GM12878 (cell line): ENCODE measurements at regions not wholly inside any gene's neighbourhood (a gene's known extent, or its start where the extent isn't known, plus 50 kb on each side); places are given as distances from the start of the nearest gene placed in this dataset.

Source experiments
- JUNB ChIP-seq: IDR thresholded peaks from 2 replicates; pipeline ENCODE4 v1.6.1; 2016; ENCODE audit warnings: antibody characterized with exemption, mild to moderate bottlenecking
- MEF2A ChIP-seq: IDR thresholded peaks from 2 replicates; pipeline ENCODE4 v1.6.1; 2011; ENCODE audit warnings: low read depth, mild to moderate bottlenecking, low read length, moderate library complexity; ENCODE audit not compliant: insufficient read depth
- NFXL1 ChIP-seq: fragments of 450-650 bp; IDR thresholded peaks from 2 replicates; pipeline ENCODE4 v1.6.1; 2017; ENCODE audit warnings: antibody characterized with exemption, mild to moderate bottlenecking, borderline replicate concordance
- NFYA ChIP-seq: IDR thresholded peaks from 2 replicates; pipeline ENCODE4 v1.6.1; 2011; ENCODE audit warnings: low read depth, mild to moderate bottlenecking, low read length, improper control_type of control experiment, borderline replicate concordance
- PML ChIP-seq: IDR thresholded peaks from 2 replicates; pipeline ENCODE4 v1.6.1; 2012; ENCODE audit warnings: low read length, inconsistent platforms
- RELB ChIP-seq: fragments of 450-650 bp; IDR thresholded peaks from 2 replicates; pipeline ENCODE4 v1.6.1; 2017; ENCODE audit warnings: low read depth, mild to moderate bottlenecking, moderate library complexity
- STAT3 ChIP-seq: IDR thresholded peaks from 2 replicates; pipeline ENCODE4 v1.6.1; 2011; ENCODE audit warnings: low read depth, low read length, improper control_type of control experiment
- TF ChIP-seq, protein P1 (sequence below): IDR thresholded peaks from 2 replicates; pipeline ENCODE4 v1.6.1; 2012; ENCODE audit warnings: improper control_type of control experiment, low read depth, low read length; ENCODE audit not compliant: insufficient replicate concordance
- TF ChIP-seq, protein P2 (sequence below): fragments of 450-650 bp; formaldehyde crosslinking; IDR thresholded peaks from 2 replicates; pipeline ENCODE4 v1.5.0; 2022; ENCODE audit warnings: mild to moderate bottlenecking, missing genetic modification characterization

DNA sequence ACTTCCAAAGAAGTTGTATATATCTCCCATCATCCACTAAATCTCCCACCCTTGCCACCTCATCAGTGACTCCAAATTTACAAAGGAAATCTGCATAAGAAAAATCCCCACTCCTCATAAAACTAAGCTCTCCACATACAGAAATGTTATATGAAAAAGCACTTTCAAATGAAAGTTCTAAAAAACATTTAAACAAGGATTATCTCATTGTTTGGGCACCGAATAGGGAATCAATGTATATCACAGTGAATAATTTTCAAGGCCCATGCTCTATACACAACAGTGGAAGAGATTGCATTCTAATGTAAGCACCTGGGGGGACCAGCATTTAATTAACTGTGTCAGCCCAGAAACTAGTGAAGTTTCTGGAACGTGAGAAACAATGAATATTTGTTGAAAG lies 70.1 kb downstream of the OSR1 start (continued):
- TF ChIP-seq, protein P1, sequence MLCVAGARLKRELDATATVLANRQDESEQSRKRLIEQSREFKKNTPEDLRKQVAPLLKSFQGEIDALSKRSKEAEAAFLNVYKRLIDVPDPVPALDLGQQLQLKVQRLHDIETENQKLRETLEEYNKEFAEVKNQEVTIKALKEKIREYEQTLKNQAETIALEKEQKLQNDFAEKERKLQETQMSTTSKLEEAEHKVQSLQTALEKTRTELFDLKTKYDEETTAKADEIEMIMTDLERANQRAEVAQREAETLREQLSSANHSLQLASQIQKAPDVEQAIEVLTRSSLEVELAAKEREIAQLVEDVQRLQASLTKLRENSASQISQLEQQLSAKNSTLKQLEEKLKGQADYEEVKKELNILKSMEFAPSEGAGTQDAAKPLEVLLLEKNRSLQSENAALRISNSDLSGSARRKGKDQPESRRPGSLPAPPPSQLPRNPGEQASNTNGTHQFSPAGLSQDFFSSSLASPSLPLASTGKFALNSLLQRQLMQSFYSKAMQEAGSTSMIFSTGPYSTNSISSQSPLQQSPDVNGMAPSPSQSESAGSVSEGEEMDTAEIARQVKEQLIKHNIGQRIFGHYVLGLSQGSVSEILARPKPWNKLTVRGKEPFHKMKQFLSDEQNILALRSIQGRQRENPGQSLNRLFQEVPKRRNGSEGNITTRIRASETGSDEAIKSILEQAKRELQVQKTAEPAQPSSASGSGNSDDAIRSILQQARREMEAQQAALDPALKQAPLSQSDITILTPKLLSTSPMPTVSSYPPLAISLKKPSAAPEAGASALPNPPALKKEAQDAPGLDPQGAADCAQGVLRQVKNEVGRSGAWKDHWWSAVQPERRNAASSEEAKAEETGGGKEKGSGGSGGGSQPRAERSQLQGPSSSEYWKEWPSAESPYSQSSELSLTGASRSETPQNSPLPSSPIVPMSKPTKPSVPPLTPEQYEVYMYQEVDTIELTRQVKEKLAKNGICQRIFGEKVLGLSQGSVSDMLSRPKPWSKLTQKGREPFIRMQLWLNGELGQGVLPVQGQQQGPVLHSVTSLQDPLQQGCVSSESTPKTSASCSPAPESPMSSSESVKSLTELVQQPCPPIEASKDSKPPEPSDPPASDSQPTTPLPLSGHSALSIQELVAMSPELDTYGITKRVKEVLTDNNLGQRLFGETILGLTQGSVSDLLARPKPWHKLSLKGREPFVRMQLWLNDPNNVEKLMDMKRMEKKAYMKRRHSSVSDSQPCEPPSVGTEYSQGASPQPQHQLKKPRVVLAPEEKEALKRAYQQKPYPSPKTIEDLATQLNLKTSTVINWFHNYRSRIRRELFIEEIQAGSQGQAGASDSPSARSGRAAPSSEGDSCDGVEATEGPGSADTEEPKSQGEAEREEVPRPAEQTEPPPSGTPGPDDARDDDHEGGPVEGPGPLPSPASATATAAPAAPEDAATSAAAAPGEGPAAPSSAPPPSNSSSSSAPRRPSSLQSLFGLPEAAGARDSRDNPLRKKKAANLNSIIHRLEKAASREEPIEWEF: no peak
- TF ChIP-seq PML (no peak), NFYA (no peak), NFXL1 (no peak), MEF2A (no peak), RELB (no peak), JUNB (no peak), STAT3 (no peak)
- TF ChIP-seq, protein P2, sequence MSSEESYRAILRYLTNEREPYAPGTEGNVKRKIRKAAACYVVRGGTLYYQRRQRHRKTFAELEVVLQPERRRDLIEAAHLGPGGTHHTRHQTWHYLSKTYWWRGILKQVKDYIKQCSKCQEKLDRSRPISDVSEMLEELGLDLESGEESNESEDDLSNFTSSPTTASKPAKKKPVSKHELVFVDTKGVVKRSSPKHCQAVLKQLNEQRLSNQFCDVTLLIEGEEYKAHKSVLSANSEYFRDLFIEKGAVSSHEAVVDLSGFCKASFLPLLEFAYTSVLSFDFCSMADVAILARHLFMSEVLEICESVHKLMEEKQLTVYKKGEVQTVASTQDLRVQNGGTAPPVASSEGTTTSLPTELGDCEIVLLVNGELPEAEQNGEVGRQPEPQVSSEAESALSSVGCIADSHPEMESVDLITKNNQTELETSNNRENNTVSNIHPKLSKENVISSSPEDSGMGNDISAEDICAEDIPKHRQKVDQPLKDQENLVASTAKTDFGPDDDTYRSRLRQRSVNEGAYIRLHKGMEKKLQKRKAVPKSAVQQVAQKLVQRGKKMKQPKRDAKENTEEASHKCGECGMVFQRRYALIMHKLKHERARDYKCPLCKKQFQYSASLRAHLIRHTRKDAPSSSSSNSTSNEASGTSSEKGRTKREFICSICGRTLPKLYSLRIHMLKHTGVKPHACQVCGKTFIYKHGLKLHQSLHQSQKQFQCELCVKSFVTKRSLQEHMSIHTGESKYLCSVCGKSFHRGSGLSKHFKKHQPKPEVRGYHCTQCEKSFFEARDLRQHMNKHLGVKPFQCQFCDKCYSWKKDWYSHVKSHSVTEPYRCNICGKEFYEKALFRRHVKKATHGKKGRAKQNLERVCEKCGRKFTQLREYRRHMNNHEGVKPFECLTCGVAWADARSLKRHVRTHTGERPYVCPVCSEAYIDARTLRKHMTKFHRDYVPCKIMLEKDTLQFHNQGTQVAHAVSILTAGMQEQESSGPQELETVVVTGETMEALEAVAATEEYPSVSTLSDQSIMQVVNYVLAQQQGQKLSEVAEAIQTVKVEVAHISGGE: no peak
